GM12878 (cell line): ENCODE measurements at regions not wholly inside any gene's neighbourhood (a gene's known extent, or its start where the extent isn't known, plus 50 kb on each side); places are given as distances from the start of the nearest gene placed in this dataset.

Experiments used
- ATAC-seq: fragments of 200-7000 bp; cut with Tn5 transposase; 3 replicates; pipeline ENCODE4 v1.9.1; 2020; ENCODE audit warnings: mild to moderate bottlenecking, moderate library complexity
- BruUV-seq: library from RNA; stranded (reverse); fragments of 400-500 nt; replicated peaks from 2 replicates; lab custom pipeline; 2021; lab: Mats Ljungman, UMichigan
- CTCF ChIA-PET: fragments of 300-600 bp; sonication (Branson Sonifier 250); formaldehyde crosslinking; extraction: SDS; loops from one replicate; lab custom pipeline; 2021; ENCODE audit warnings: inconsistent platforms; lab: Yijun Ruan, JAX
- POLR2A ChIA-PET: fragments of 350-600 bp; formaldehyde crosslinking; extraction: SDS; loops from one replicate; lab custom pipeline; 2021; ENCODE audit warnings: inconsistent platforms; lab: Charles Lee
- RAD21 ChIA-PET: fragments of 300-600 bp; sonication (Branson Sonifier 250); formaldehyde crosslinking; loops from one replicate; lab custom pipeline; 2023; ENCODE audit warnings: antibody characterized with exemption; ENCODE audit not compliant: unreplicated experiment; lab: Charles Lee
- SMC1A ChIA-PET: fragments of 300-600 bp; sonication (Branson Sonifier 250); formaldehyde crosslinking; loops from one replicate; lab custom pipeline; 2023; ENCODE audit not compliant: unreplicated experiment, uncharacterized antibody; lab: Charles Lee
- DNase-seq: peaks from one replicate; pipeline ENCODE4 v3.0.0-alpha.2; 2011; ENCODE audit warnings: low read depth, low spot score
- FAIRE-seq: peaks from 3 replicates; lab custom pipeline; 2011; peaks lifted over from hg19 to GRCh38; lab: Jason Lieb, UNC
- H2AFZ ChIP-seq: 2 replicates; pipeline ENCODE4 v1.6.0; 2011; ENCODE audit warnings: low read depth, low read length, control low read depth; ENCODE audit not compliant: control insufficient read depth
- H3K27ac ChIP-seq: 2 replicates; pipeline ENCODE4 v1.5.1; 2011; ENCODE audit warnings: control low read depth; ENCODE audit not compliant: control insufficient read depth, insufficient read depth
- H3K27me3 ChIP-seq, 2 experiments: replicated peaks in 1 of 2; 2 replicates each; pipeline versions ENCODE4 v1.6.0 to v1.6.1; 2011; ENCODE audit warnings: low read length in 1 of 2; ENCODE audit not compliant: control insufficient read depth in 2 of 2, insufficient read depth in 2 of 2
- H3K36me3 ChIP-seq, 2 experiments: 2 replicates each; pipeline ENCODE4 v1.5.1; 2011; ENCODE audit warnings: low read length in 1 of 2; ENCODE audit not compliant: control insufficient read depth in 2 of 2, insufficient read depth in 2 of 2
- H3K4me1 ChIP-seq: 2 replicates; pipeline ENCODE4 v1.6.1; 2011; ENCODE audit warnings: mild to moderate bottlenecking, low read length, moderate library complexity, mixed read lengths; ENCODE audit not compliant: control insufficient read depth, insufficient read depth
- H3K4me2 ChIP-seq: 2 replicates; pipeline ENCODE4 v1.6.0; 2011; ENCODE audit warnings: control low read depth; ENCODE audit not compliant: control insufficient read depth, insufficient read depth
- H3K4me3 ChIP-seq: fragments of 200-600 bp; sonication (generic); 2 replicates; pipeline ENCODE4 v1.5.1; 2016
- H3K79me2 ChIP-seq: 2 replicates; pipeline ENCODE4 v1.6.0; 2011; ENCODE audit warnings: low read length; ENCODE audit not compliant: control insufficient read depth, insufficient read depth
- H3K9ac ChIP-seq: 2 replicates; pipeline ENCODE4 v1.8.0; 2011; ENCODE audit warnings: low read length, control low read depth, mixed read lengths; ENCODE audit not compliant: control insufficient read depth, insufficient read depth
- H3K9me3 ChIP-seq: replicated peaks from 3 replicates; pipeline ENCODE4 v1.5.1; 2011; ENCODE audit warnings: mild to moderate bottlenecking, low read length; ENCODE audit not compliant: control insufficient read depth, insufficient read depth
- H4K20me1 ChIP-seq: 2 replicates; pipeline ENCODE4 v1.6.0; 2011; ENCODE audit not compliant: control insufficient read depth, insufficient read depth
- BACH1 ChIP-seq: fragments of 450-650 bp; IDR thresholded peaks from 2 replicates; pipeline ENCODE4 v1.6.1; 2017; ENCODE audit warnings: mild to moderate bottlenecking, borderline replicate concordance
- PRDM15 ChIP-seq: fragments of 450-650 bp; formaldehyde crosslinking; IDR thresholded peaks from 2 replicates; pipeline ENCODE4 v1.4.0; 2020; ENCODE audit warnings: mild to moderate bottlenecking, moderate library complexity
- RELA ChIP-seq: fragments of 450-650 bp; IDR thresholded peaks from 2 replicates; pipeline ENCODE4 v1.8.0; 2014; ENCODE audit warnings: borderline replicate concordance; ENCODE audit not compliant: partially characterized antibody
- SIN3A ChIP-seq: IDR thresholded peaks from 2 replicates; pipeline ENCODE4 v1.6.1; 2012; ENCODE audit warnings: low read depth, low read length, improper control_type of control experiment
- SKIL ChIP-seq: fragments of 450-650 bp; IDR thresholded peaks from 2 replicates; pipeline ENCODE4 v1.6.1; 2017; ENCODE audit warnings: mild to moderate bottlenecking, low read depth, inconsistent platforms; ENCODE audit not compliant: poor library complexity, severe bottlenecking
- SMARCA5 ChIP-seq: fragments of 450-650 bp; IDR thresholded peaks from 2 replicates; pipeline ENCODE4 v1.6.1; 2017; ENCODE audit warnings: mild to moderate bottlenecking
- SPI1 ChIP-seq: IDR thresholded peaks from 2 replicates; pipeline ENCODE4 v1.6.1; 2011; ENCODE audit warnings: low read depth, mild to moderate bottlenecking, low read length, moderate library complexity, borderline replicate concordance; ENCODE audit not compliant: insufficient read depth
- ZZZ3 ChIP-seq: IDR thresholded peaks from 2 replicates; pipeline ENCODE4 v1.6.1; 2011; ENCODE audit warnings: low read depth; ENCODE audit not compliant: control insufficient read depth, insufficient read length
- WGBS: methylation state at CpG from one replicate; pipeline ENCODE4 v1.1.6; 2016; ENCODE audit warnings: low lambda C conversion rate; ENCODE audit not compliant: insufficient replicate concordance, insufficient coverage; ENCODE audit errors: missing lambda C conversion rate; 5-methylcytosine and 5-hydroxymethylcytosine counted together
- in situ Hi-C: fragments of 300-500 bp; cut with MboI; formaldehyde crosslinking; loops from 9 replicates; pipeline ENCODE4 v1.14.3; 2018; ENCODE audit warnings: mixed read lengths
- intact Hi-C: fragments of 100-400 bp; cut with micrococcal nuclease; formaldehyde crosslinking; loops from one replicate; pipeline ENCODE4 v1.14.2; 2022; ENCODE audit not compliant: unreplicated experiment
- TF ChIP-seq, protein P1 (sequence below): IDR thresholded peaks from 2 replicates; pipeline ENCODE4 v1.6.1; 2011; ENCODE audit warnings: low read depth, low read length, improper control_type of control experiment, borderline replicate concordance

DNA sequence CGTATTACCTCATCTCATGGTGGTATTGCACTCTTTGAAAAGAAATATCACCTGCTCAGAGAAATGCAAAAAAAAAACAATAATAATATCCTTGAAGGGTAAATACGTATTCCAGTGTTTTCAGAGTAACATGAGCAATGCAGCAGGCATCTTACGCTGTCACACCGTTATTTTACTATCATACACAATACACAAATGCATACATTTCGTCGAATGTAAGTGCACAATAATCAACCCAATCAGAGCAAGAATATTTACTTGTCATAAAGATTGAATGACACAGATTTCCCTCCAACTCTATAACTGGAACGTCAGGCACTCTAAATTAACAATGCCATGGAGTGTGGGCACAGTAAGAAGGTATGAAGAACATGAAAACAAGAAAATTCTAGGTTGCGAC is 1050.1 kb downstream of the PLA2G4A start (continued):
- no peak for TF ChIP-seq SPI1

- SMC1A ChIA-PET, result no interaction called here
- Histone ChIP-seq H3K27ac (no peak overlapping the region), H3K9me3 (no peaks in the 10 kb centered on the region; the same call in 2 of the 3 replicates), H3K9ac (no peak overlapping the region), H3K79me2 (no peaks in the 10 kb centered on the region), H4K20me1 (no peaks in the 10 kb centered on the region), H3K4me2 (no peak overlapping the region), H3K27me3 (no peaks in the 10 kb centered on the region), H2AFZ (no peak overlapping the region), H3K4me1 (no peaks in the 10 kb centered on the region), H3K4me3 (no peak overlapping the region), H3K36me3 (no peaks in the 10 kb centered on the region)
- 0% methylated on average over 2 of the region's 2 CpGs for WGBS
- CTCF ChIA-PET, result no interaction called here
- no TSS peak for BruUV-seq
- TF ChIP-seq SMARCA5, result no peak
- no peak for TF ChIP-seq SIN3A
- no peak for TF ChIP-seq RELA
- no peak for TF ChIP-seq PRDM15 (CRISPR knock-in tag)
- TF ChIP-seq, protein P1, sequence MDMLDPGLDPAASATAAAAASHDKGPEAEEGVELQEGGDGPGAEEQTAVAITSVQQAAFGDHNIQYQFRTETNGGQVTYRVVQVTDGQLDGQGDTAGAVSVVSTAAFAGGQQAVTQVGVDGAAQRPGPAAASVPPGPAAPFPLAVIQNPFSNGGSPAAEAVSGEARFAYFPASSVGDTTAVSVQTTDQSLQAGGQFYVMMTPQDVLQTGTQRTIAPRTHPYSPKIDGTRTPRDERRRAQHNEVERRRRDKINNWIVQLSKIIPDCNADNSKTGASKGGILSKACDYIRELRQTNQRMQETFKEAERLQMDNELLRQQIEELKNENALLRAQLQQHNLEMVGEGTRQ, result no peak
- TF ChIP-seq BACH1, result no peak
- no peak for TF ChIP-seq SKIL
- no peak for TF ChIP-seq ZZZ3
- FAIRE-seq (no peak), ATAC-seq (no peak), DNase-seq (no peak)
- RAD21 ChIA-PET, result no interaction called here
- in situ Hi-C loops (no loop called here), intact Hi-C loops (no loop called here)
- POLR2A ChIA-PET, result no interaction called here
Observed at GRCh38 chr1:187883356-187883755, 1054.6 kb downstream of the PLA2G4A start.
